ENCODE measurements at regions not wholly inside any gene's neighbourhood (a gene's known extent, or its start where the extent isn't known, plus 50 kb on each side); places are given as distances from the start of the nearest gene placed in this dataset.

GRCh38 chr11:123378096-123378495 is 52.0 kb upstream of the GRAMD1B start:
- no peak for DNase-seq (ENCODE audit: low spot score)

- DNase-seq (ENCODE audit: low spot score), result no peak
Measured at GRCh38 chr11:123377355-123377754, 52.7 kb upstream of the GRAMD1B start.

- DNase-seq (ENCODE audit: low spot score), result no peak
Measured at GRCh38 chr11:123375832-123376231, 54.2 kb upstream of the GRAMD1B start.

- DNase-seq (ENCODE audit: low spot score), result no peak
Measured at GRCh38 chr11:123374622-123374968, 55.5 kb upstream of the GRAMD1B start.

- DNase-seq (ENCODE audit: low spot score), result no peak
Measured at GRCh38 chr11:123373754-123374621, 56.1 kb upstream of the GRAMD1B start.

GRCh38 chr11:123371506-123372297 is 58.4 kb upstream of the GRAMD1B start:
- no peak for DNase-seq (ENCODE audit: low spot score)

- no peak for DNase-seq (ENCODE audit: low spot score)
Measured at GRCh38 chr11:123366924-123367323, 63.1 kb upstream of the GRAMD1B start.

GRCh38 chr11:123365955-123366354 is 64.1 kb upstream of the GRAMD1B start:
- DNase-seq (ENCODE audit: low spot score), result no peak

- no peak for DNase-seq (ENCODE audit: low spot score)
Measured at GRCh38 chr11:123364080-123364479, 66.0 kb upstream of the GRAMD1B start.

GRCh38 chr11:123363556-123363955 is 66.5 kb upstream of the GRAMD1B start:
- DNase-seq (ENCODE audit: low spot score), result no peak

GRCh38 chr11:123362941-123363340 is 67.1 kb upstream of the GRAMD1B start:
- no peak for DNase-seq (ENCODE audit: low spot score)

- no peak for DNase-seq (ENCODE audit: low spot score)
Measured at GRCh38 chr11:123362186-123362585, 67.9 kb upstream of the GRAMD1B start.

GRCh38 chr11:123361110-123361509 is 69.0 kb upstream of the GRAMD1B start:
- DNase-seq (ENCODE audit: low spot score), result no peak

- no peak for DNase-seq (ENCODE audit: low spot score)
Measured at GRCh38 chr11:123360267-123360936, 69.7 kb upstream of the GRAMD1B start.

GRCh38 chr11:123357990-123358827 is 71.9 kb upstream of the GRAMD1B start:
- no peak for DNase-seq (ENCODE audit: low spot score)

- no peak for DNase-seq (ENCODE audit: low spot score)
Measured at GRCh38 chr11:123357353-123357989, 72.6 kb upstream of the GRAMD1B start.

- no peak for DNase-seq (ENCODE audit: low spot score)
Measured at GRCh38 chr11:123356539-123356938, 73.5 kb upstream of the GRAMD1B start.

- DNase-seq (ENCODE audit: low spot score), result no peak
Measured at GRCh38 chr11:123354371-123354975, 75.6 kb upstream of the GRAMD1B start.

GRCh38 chr11:123351375-123351774 is 78.7 kb upstream of the GRAMD1B start:
- peak; percentile 92 for DNase-seq (ENCODE audit: low spot score)

GRCh38 chr11:123349382-123349781 is 80.7 kb upstream of the GRAMD1B start:
- DNase-seq (ENCODE audit: low spot score), result no peak
